ENCODE measurements at regions not wholly inside any gene's neighbourhood (a gene's known extent, or its start where the extent isn't known, plus 50 kb on each side); places are given as distances from the start of the nearest gene placed in this dataset.

DNA sequence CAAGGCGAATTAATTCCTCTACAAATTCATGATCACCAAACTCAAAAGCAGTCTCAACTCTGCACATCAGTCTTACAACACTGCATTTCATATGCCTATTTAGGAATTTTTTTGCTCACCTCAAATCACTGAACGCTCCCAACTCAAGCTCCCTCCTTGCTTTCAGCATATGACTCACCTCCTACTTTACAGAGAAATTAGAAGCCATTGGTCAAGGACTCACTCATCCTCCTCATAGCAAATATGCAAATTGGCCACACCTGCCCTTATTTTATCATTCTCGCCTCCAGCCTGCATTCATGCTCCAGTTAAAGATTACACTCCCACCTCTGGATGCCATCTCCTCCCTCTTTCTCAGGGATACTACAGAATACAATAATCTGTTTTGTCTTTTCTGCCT is 148.8 kb downstream of the MBD2 start:
- Histone ChIP-seq H2AFZ (ENCODE audit: low read length) (no peak overlapping the region), H3K4me1 (ENCODE audit: control insufficient read depth, extremely low read depth, insufficient read depth, low read length) (no peaks in the 10 kb centered on the region), H3K9me3 (ENCODE audit: control insufficient read depth, insufficient read depth, low read depth, low read length) (no peaks in the 10 kb centered on the region), H3K9ac (ENCODE audit: insufficient read depth, low read length) (no peak overlapping the region), H4K20me1 (ENCODE audit: control insufficient read depth, extremely low read depth, insufficient read depth, low read length) (no peaks in the 10 kb centered on the region), H3K27me3 (ENCODE audit: control insufficient read depth, insufficient read depth, low read length) (no peaks in the 10 kb centered on the region), H3K4me3 (replicated peaks in 1 of 4; ENCODE audit: control extremely low read depth in 1 of 4, insufficient read depth in 1 of 4, low read depth in 3 of 4, low read length in 4 of 4) (no peak overlapping the region), H3K4me2 (ENCODE audit: extremely low read depth, insufficient read depth, low read length) (no peak overlapping the region), H3K27ac (ENCODE audit: insufficient read depth, low read length) (no peak overlapping the region), H3K36me3 (ENCODE audit: control insufficient read depth, insufficient read depth, low read length) (no peaks in the 10 kb centered on the region), H3K79me2 (ENCODE audit: control insufficient read depth, insufficient read depth, low read length) (no peaks in the 10 kb centered on the region)
- no peak for DNase-seq (ENCODE audit: low read depth in 2 of 2)
- TF ChIP-seq, protein P1, sequence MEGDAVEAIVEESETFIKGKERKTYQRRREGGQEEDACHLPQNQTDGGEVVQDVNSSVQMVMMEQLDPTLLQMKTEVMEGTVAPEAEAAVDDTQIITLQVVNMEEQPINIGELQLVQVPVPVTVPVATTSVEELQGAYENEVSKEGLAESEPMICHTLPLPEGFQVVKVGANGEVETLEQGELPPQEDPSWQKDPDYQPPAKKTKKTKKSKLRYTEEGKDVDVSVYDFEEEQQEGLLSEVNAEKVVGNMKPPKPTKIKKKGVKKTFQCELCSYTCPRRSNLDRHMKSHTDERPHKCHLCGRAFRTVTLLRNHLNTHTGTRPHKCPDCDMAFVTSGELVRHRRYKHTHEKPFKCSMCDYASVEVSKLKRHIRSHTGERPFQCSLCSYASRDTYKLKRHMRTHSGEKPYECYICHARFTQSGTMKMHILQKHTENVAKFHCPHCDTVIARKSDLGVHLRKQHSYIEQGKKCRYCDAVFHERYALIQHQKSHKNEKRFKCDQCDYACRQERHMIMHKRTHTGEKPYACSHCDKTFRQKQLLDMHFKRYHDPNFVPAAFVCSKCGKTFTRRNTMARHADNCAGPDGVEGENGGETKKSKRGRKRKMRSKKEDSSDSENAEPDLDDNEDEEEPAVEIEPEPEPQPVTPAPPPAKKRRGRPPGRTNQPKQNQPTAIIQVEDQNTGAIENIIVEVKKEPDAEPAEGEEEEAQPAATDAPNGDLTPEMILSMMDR (conservative IDR thresholded peaks at IDR 0.05 in 1 of 2, IDR thresholded peaks at IDR 0.05 in 1 of 2; ENCODE audit: low read depth in 1 of 2, low read length in 2 of 2), result no peak
- TF ChIP-seq EZH2 (IDR thresholded peaks at IDR 0.05; ENCODE audit: low read length, missing control alignments), result no peak

DNA sequence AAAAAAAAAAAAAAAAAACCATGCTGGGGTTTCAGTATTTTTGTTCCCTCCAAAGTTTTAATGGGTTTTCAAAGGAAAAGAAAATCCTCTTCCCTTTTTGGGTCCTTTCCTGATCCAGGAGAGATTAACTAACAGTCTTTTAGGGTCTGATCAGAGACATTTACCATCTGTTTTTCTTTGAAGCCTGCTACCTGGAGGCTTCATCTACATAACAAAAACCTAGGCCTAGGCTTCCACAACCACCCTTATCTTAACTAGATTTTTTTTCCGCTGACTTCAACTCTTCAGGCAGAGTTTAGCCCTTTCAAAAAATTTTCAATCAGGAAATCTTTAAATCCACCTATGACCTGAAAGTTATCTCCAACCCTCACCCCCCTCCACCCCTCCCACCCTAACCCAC is 154.7 kb downstream of the MBD2 start:
- no peak overlapping the region for H2AFZ ChIP-seq (ENCODE audit: low read length)
- no peak for DNase-seq (ENCODE audit: low read depth in 2 of 2)
- H3K9me3 ChIP-seq (ENCODE audit: control insufficient read depth, insufficient read depth, low read depth, low read length), result no peaks in the 10 kb centered on the region
- no peak overlapping the region for H3K27ac ChIP-seq (ENCODE audit: insufficient read depth, low read length)
- H3K27me3 ChIP-seq (ENCODE audit: control insufficient read depth, insufficient read depth, low read length), result no peaks in the 10 kb centered on the region
- no peaks in the 10 kb centered on the region for H3K4me1 ChIP-seq (ENCODE audit: control insufficient read depth, extremely low read depth, insufficient read depth, low read length)
- TF ChIP-seq, protein P1 (conservative IDR thresholded peaks at IDR 0.05 in 1 of 2, IDR thresholded peaks at IDR 0.05 in 1 of 2; ENCODE audit: low read depth in 1 of 2, low read length in 2 of 2), result no peak
- no peak for TF ChIP-seq EZH2 (IDR thresholded peaks at IDR 0.05; ENCODE audit: low read length, missing control alignments)
- no peak overlapping the region for H3K4me3 ChIP-seq (replicated peaks in 1 of 4; ENCODE audit: control extremely low read depth in 1 of 4, insufficient read depth in 1 of 4, low read depth in 3 of 4, low read length in 4 of 4)
- H3K36me3 ChIP-seq (ENCODE audit: control insufficient read depth, insufficient read depth, low read length), result no peaks in the 10 kb centered on the region
- no peaks in the 10 kb centered on the region for H3K79me2 ChIP-seq (ENCODE audit: control insufficient read depth, insufficient read depth, low read length)
- H4K20me1 ChIP-seq (ENCODE audit: control insufficient read depth, extremely low read depth, insufficient read depth, low read length), result no peaks in the 10 kb centered on the region
- no peak overlapping the region for H3K9ac ChIP-seq (ENCODE audit: insufficient read depth, low read length)
- no peak overlapping the region for H3K4me2 ChIP-seq (ENCODE audit: extremely low read depth, insufficient read depth, low read length)

DNA sequence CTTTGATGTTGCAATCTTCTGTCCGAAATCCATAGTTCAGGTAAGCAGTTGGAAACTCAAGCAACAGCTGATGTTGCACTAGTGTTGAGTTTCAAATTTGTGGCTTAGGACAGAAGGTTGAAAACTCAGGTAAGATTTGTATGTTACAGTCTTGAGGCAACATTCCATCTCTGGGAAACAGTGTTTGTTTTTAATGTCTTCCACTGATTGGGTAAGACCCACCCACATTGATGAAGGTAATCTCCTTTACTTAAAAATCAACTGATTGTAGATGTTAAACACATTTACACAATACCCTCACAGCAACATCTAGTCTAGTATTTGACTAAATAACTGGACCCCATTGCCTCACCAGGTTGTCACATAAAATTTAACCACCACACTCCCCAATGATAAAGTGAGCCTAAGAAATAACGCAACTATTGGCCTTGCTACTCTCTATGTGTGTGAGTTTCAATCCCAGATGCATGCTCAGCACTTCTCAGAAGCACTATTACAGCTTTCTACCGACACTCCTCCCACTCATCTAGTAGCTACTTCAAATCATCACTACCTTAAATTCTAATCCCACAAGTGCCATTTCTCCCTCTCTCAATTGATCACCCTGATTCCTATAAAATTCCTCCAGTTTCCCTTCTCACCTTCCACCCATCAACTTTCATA is 164.0 kb downstream of the MBD2 start:
- Histone ChIP-seq H3K9me3 (ENCODE audit: control insufficient read depth, insufficient read depth, low read depth, low read length) (no peaks in the 10 kb centered on the region), H2AFZ (ENCODE audit: low read length) (no peak overlapping the region), H3K36me3 (ENCODE audit: control insufficient read depth, insufficient read depth, low read length) (no peaks in the 10 kb centered on the region), H3K9ac (ENCODE audit: insufficient read depth, low read length) (no peak overlapping the region), H3K4me3 (replicated peaks in 1 of 4; ENCODE audit: control extremely low read depth in 1 of 4, insufficient read depth in 1 of 4, low read depth in 3 of 4, low read length in 4 of 4) (no peak overlapping the region), H3K27ac (ENCODE audit: insufficient read depth, low read length) (no peak overlapping the region), H3K27me3 (ENCODE audit: control insufficient read depth, insufficient read depth, low read length) (no peaks in the 10 kb centered on the region), H3K4me2 (ENCODE audit: extremely low read depth, insufficient read depth, low read length) (no peak overlapping the region), H3K4me1 (ENCODE audit: control insufficient read depth, extremely low read depth, insufficient read depth, low read length) (no peaks in the 10 kb centered on the region), H3K79me2 (ENCODE audit: control insufficient read depth, insufficient read depth, low read length) (no peaks in the 10 kb centered on the region), H4K20me1 (ENCODE audit: control insufficient read depth, extremely low read depth, insufficient read depth, low read length) (no peaks in the 10 kb centered on the region)
- no peak for DNase-seq (ENCODE audit: low read depth in 2 of 2)
- TF ChIP-seq, protein P1 (conservative IDR thresholded peaks at IDR 0.05 in 1 of 2, IDR thresholded peaks at IDR 0.05 in 1 of 2; ENCODE audit: low read depth in 1 of 2, low read length in 2 of 2), result no peak
- no peak for TF ChIP-seq EZH2 (IDR thresholded peaks at IDR 0.05; ENCODE audit: low read length, missing control alignments)

Measured in fibroblast of lung (primary cell).